GM18909 (cell line): ENCODE measurements at regions not wholly inside any gene's neighbourhood (a gene's known extent, or its start where the extent isn't known, plus 50 kb on each side); places are given as distances from the start of the nearest gene placed in this dataset.
"Not testable (repeated sequence)": the region's sequence is repeated elsewhere in the genome, so short reads cannot be mapped to it uniquely, and the experiment has no call there.

Experiments used
- ATAC-seq: cut with Tn5 transposase; IDR thresholded peaks from one replicate; pipeline ENCODE4 v1.9.1; 2021; ENCODE audit warnings: mild to moderate bottlenecking; ENCODE audit not compliant: unreplicated experiment, poor library complexity

- ATAC-seq: no peak
Observed at GRCh38 chr2:230593765-230594164, 118.9 kb upstream of the CAB39 start.

GRCh38 chr2:230594286-230594840, 118.3 kb upstream of the CAB39 start:
- ATAC-seq: no peak

GRCh38 chr2:230599853-230600252, 112.8 kb upstream of the CAB39 start:
- no peak for ATAC-seq

GRCh38 chr2:230600285-230600684, 112.4 kb upstream of the CAB39 start:
- ATAC-seq: no peak

GRCh38 chr2:230600881-230601280, 111.8 kb upstream of the CAB39 start:
- no peak for ATAC-seq

- ATAC-seq: no peak
Observed at GRCh38 chr2:230601510-230601909, 111.1 kb upstream of the CAB39 start.

GRCh38 chr2:230602562-230603230, 109.9 kb upstream of the CAB39 start:
- peak; percentile 73 for ATAC-seq

- ATAC-seq: not testable (repeated sequence)
Observed at GRCh38 chr2:230603317-230603716, 109.3 kb upstream of the CAB39 start.

GRCh38 chr2:230604158-230604557, 108.5 kb upstream of the CAB39 start:
- ATAC-seq: not testable (repeated sequence)

- no peak for ATAC-seq
Observed at GRCh38 chr2:230614040-230614439, 98.6 kb upstream of the CAB39 start.

- ATAC-seq: peak; percentile 88
Observed at GRCh38 chr2:230614913-230615332, 97.7 kb upstream of the CAB39 start.

GRCh38 chr2:230617256-230617706, 95.4 kb upstream of the CAB39 start:
- ATAC-seq: not testable (repeated sequence)

GRCh38 chr2:230619491-230619890, 93.2 kb upstream of the CAB39 start:
- no peak for ATAC-seq

GRCh38 chr2:230625220-230625619, 87.4 kb upstream of the CAB39 start:
- not testable (repeated sequence) for ATAC-seq

- ATAC-seq: not testable (repeated sequence)
Observed at GRCh38 chr2:230627091-230627490, 85.6 kb upstream of the CAB39 start.

GRCh38 chr2:230627806-230628724, 84.6 kb upstream of the CAB39 start:
- no peak for ATAC-seq

- no peak for ATAC-seq
Observed at GRCh38 chr2:230631470-230631869, 81.2 kb upstream of the CAB39 start.

- no peak for ATAC-seq
Observed at GRCh38 chr2:230634146-230634545, 78.5 kb upstream of the CAB39 start.

GRCh38 chr2:230634721-230635313, 77.8 kb upstream of the CAB39 start:
- not testable (repeated sequence) for ATAC-seq

- ATAC-seq: no peak
Observed at GRCh38 chr2:230636684-230637271, 75.9 kb upstream of the CAB39 start.
